ENCODE measurements at regions not wholly inside any gene's neighbourhood (a gene's known extent, or its start where the extent isn't known, plus 50 kb on each side); places are given as distances from the start of the nearest gene placed in this dataset.

DNA sequence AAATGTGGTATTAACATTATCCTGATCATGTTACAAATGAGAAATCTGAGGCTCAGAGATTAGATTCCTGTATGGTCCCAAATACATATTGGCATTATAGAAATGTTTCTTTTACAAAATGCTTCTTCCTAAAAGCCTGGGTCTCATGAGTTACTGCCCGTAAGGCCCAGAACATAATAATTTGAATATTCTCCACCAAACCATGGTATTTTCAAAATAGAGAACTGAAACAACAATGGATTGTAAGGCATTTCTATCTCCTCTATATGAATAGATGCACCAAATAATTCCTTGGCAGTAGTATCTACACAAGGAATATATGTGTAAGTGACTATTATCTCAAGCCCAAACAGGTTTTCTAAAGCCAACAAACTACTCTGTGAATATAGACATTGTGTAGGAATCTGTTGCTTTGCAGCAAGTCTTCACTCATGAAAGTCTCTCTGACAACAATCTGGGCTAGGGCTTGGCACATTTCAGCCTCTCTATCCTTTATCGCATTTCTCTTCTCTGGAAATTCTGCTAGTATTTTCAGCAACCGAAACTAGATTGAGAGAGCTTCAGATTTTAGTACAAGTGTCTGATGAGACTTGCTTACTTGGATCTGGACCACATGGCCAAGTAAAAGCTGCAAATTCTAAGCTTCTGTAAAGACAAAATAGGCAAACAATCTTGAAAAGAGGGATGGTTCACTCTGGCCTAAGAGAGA, 112.8 kb upstream of the ARHGAP20 start:
- DNase-seq = no peak

DNA sequence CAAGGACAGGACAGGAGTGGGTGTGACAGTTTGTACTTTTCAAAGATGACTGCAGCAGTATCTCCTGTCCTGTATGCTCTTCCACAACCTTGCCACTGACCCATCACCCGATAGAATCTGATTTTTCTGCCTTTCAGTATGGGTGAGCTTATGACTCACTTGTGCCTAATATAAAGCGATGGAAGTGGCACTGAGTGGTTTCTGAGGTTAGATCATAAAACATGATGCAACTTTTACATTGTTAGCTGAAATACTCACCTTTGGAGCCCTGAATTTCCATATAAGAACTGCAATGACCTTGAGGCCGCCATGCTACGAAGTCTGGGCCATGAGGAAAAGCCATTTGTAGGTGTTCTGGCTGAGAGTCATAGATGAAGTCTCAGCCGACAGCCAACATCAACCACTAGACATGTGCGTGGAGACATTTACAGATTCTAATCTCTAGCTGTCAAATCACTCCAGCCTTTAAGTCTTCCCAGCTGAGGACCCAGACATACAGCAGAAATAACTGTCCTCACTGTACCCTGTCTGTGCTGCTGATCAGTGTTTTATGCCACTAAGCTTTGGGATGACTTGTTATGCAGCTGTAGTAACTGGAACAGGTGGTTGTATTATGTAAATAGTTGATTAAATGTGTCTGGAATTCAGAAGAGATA, 105.9 kb upstream of the ARHGAP20 start:
- DNase-seq = no peak

DNA sequence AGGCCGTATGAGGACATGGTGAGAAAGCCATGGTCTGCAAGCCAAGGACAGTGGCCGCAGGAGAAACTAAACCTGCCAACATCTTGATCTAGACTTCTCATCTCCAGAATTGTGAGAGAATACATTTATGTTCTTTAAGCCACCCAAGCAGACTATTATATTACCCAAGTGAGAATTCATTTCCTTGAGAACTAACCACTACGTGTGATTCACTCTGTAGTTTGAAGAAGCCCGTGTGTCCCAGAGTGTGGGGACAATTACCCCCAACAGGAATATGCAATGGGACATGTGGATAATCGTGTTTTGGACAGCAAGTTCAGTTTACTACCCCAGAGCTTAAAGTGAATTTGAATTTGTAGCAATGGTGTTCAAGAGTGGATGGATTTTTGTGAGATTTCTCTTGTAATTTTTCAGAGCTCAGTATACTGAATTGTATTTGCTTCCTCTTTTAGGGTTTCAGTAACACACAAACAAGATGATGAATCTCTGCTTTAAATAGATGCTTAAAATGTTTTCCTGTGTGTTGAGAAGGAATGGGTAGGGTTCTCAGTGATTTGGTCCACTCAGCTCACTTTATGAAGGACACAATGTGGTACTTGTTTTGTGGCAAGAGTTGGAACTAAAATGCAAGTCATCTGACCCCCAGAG, 100.0 kb upstream of the ARHGAP20 start:
- DNase-seq = no peak

DNA sequence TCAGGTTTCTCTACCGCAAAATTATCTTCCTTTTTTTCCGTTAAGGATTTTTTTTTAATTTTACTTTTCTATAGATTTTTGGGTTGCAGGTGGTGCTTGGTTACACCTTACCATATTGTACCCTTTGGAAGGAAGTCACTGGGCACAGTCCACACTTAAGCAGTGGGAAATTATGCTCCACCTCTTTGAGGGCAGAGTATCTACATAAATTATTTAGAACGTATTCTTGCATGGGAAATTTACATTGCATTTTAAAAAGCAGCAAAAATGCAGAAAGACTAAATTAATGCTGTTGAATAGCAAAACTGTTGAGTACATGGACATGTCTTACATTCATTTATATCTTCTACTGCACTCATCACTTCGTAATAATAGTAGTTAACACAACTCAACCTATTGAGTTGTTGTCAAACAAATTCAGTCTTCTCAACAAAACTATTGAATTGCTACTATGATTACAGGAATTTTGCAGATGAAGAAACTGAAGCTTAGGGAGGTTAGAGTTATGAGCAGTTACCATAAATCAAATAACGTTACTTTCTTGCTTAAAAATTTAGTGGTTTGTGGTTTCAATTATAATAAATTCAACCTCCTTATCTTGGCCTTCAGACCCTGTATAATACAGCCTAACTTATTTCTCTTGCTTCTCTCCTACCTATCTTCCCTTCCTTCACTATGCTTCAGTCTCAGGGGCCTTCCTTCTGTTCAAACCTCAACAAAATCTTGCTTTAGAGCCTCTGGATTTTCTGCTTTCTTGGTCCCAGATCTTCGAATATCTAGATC, 97.4 kb upstream of the ARHGAP20 start:
- DNase-seq = no peak

DNA sequence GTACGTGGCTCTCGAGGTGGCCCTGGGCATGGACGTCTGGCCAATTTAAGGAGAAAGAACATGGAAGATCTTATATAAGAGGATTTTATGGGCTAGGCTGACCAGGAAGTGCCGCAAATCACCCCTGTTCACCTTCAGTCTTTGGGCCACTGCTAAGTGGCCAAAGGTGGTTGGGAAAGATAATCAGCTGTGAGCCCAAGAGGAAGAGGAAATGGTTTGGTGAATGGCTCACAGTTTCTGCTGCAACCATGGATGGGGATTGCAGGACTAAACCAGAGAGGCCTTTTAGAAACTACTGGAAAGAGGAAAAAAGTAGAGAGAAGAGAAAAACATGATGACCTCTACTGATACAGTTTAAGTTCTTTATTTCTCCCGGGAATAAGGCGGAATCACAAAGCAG, 96.0 kb upstream of the ARHGAP20 start:
- DNase-seq = no peak

DNA sequence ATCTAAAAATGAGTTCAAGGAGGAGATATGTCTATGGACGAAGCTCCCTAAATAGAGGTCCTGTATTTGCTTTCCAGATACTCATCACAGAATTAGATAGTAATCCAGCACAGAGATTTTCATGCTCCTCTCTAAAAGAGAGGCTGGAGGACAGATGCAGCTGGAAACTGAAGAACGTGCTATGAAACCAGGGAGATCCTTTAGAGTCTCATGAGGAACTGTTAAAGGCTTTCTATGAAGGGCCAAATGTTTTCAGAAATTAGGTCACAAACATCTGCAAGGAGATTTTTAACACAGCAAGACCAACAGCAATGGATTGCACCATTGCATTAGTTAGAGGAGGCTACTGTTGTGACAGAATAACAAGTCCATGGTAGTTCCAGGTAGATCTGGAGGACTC, 95.6 kb upstream of the ARHGAP20 start:
- no peak for DNase-seq

DNA sequence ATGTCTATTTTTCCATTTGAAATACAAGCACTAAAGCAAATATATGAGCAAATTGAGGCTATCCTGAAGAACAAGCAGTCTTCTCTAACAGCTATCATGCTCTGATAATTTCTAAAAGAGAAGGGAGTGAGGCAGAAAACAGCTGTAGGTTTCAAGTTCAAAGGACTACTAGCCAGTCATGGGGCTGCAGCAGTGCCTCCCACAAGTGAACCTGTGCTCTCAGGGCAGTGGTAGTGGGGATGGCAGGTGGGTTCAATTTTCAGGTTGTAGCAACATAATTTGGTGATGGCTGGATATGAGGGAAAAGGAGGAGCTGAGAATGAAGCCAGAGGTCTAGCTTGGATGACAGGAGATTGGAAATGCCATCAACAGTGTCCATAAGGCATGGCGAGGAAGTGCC, 93.5 kb upstream of the ARHGAP20 start:
- no peak for DNase-seq

DNA sequence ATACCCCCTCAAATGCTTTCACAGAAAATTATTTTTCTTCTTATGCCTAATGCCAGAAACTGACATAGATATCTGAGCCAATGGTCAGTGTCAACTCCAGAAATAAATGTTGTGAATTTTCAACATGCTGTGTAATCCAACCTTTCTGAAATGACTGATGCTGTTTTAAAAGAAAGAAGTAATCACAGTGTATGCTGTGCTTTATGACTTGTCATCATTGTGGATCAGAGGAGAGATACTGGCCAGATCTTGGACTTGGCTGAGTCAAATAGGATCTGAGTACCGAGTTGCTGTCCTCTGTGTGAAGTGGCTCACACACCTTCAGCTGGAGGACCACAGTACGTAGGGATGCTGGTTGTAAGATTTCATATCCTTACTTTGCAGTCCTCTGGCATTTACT, 89.9 kb upstream of the ARHGAP20 start:
- DNase-seq = no peak

DNA sequence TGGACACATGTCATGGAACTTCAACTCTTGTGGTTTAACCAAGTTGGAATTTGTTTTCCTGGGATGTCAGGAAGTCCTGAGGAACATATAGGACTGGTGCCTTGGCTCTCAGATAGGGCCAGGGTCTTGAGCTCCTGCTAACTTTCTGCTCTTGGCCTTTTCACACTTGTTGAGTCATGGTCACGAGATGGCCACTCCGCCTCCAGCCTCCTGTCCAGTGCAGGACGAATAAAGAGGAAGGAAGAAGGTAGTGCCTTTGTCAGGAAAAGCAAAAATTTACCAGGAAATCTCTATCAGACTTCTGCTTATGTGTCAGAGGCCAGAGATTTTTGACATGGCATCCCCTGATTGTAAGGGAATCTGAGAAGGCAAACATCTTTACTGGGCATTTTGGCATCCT, 89.1 kb upstream of the ARHGAP20 start:
- no peak for DNase-seq

DNA sequence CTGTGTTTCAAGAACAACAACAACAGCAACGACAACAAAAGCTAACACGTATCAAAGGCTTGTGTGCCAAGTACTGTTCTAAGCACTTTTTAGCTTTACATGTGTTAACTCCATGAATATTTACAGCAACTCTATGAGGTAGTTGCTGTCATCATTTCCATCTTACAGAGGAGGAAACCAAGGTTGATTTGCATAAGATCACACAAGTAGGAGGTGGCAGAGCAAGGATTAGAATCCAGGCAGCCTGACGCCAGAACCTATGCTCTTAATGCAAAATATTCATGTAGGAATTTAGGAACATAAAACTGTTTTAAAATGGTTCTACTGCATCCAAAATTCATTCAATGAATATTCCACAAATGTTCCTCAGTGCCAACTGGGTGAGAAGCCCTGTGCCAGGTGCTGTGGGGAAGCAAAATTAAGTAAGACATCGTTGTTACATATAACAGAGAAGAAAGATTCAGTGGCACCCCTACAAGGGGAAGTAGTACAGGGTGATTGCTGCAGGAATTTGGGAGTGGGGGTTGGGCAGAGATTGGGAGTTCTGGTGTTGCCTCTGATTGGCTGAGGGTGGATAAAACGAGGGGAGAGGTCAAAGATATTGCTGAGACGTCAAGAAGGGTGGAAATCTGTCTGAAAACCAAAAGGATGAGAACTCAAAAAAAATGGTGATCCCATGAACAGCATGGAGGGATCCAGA, 86.1 kb upstream of the ARHGAP20 start:
- DNase-seq = no peak

DNA sequence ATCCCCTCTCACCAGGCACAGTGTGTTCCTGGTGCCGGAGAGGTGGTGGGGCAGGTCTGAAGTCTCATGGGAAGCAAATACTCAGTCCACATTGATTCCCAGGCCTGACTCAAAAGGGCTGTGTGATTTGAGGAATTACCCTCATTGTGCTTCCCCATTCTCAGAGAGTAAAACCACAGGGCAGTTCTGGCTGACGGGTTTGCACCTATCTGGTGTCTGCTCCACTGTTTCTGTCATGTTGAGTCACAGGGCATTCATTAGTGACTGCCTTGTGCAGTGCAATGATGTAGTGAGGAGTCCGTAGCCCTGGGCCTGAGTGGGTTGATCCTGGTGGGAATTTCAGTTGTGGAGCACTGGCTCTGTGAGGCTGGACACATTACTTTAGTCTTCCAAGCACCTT, 85.2 kb upstream of the ARHGAP20 start:
- DNase-seq = no peak

DNA sequence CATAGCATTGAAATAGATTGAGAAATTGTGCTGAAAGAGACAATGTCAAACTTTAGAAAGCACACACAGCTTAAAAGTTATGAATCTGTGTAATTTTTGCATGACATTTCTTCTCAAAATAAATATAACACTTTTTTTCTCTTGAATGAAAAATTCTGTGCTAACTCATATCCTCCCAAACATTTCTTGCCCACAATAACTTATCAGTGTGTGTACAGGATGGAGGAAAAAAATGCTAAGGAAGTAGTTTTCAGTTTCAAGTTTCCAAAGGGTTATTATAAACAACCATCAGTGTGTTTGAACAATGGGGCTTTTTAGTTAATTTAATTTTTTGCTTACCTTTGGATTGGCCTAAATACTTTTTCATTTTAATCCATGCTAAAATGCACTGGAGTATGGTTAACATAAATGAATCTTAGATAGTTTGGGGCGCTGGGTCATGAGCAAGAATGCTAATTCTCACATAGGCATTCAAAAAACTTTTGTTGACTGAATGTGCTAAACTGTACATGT, 82.9 kb upstream of the ARHGAP20 start:
- no peak for DNase-seq

DNA sequence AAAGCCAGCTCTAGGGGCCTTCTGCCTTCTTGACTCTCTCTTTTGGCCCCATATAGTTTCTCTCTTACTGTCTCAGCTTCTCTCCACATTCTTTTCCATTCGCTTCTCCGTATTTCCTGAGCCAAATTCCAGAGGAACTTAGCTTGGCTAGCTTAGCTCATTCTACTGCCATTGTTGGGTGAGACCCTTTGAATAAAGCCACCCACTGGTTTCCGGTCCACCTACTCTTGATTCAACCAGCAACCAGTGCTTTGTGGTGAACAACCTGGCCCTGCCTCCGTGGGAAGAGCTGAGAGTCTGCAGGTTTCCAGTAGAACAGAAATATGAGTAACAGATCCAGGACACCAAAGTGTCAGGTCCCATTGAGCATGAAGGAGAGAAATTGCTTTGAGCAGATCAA, 81.3 kb upstream of the ARHGAP20 start:
- DNase-seq = no peak

- DNase-seq = no peak
Observed at GRCh38 chr11:110791621-110792020, 79.4 kb upstream of the ARHGAP20 start.

- no peak for DNase-seq
Observed at GRCh38 chr11:110787680-110788079, 75.4 kb upstream of the ARHGAP20 start.

- DNase-seq = no peak
Observed at GRCh38 chr11:110786226-110786902, 74.1 kb upstream of the ARHGAP20 start.

- no peak for DNase-seq
Observed at GRCh38 chr11:110785398-110785797, 73.2 kb upstream of the ARHGAP20 start.

- DNase-seq = no peak
Observed at GRCh38 chr11:110782616-110783015, 70.4 kb upstream of the ARHGAP20 start.

- DNase-seq = no peak
Observed at GRCh38 chr11:110779108-110779507, 66.9 kb upstream of the ARHGAP20 start.

GRCh38 chr11:110778343-110778742, 66.1 kb upstream of the ARHGAP20 start:
- no peak for DNase-seq

GRCh38 chr11:110777775-110778174, 65.5 kb upstream of the ARHGAP20 start:
- no peak for DNase-seq

DNA sequence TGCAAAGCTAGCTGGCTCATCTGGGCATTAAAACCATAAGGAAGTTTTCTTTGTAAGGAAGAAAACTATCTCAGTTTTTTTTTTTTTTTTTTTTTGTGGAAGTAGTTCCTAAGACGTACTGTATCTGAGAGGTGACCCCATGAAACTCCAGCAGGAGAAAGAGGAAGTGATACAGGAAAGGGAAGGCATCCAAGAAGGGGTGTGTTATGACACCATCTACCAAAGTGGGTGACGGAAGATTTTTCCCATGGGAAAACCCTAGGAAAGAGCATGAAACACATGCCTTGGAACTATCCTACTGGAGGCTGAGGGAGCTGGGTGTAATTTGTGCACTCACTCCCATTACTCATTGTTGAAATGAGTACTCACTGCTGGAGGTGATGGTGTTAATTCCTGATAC, 63.8 kb upstream of the ARHGAP20 start:
- no peak for DNase-seq
